ENCODE measurements at regions not wholly inside any gene's neighbourhood (a gene's known extent, or its start where the extent isn't known, plus 50 kb on each side); places are given as distances from the start of the nearest gene placed in this dataset.

- peak; percentile 78 for DNase-seq
These were observed 51.6 kb upstream of the SRP54 start for GRCh38 chr14:34931206-34931605.

- DNase-seq = peak; percentile 51
These were observed 52.2 kb upstream of the SRP54 start for GRCh38 chr14:34930591-34931091.

DNA sequence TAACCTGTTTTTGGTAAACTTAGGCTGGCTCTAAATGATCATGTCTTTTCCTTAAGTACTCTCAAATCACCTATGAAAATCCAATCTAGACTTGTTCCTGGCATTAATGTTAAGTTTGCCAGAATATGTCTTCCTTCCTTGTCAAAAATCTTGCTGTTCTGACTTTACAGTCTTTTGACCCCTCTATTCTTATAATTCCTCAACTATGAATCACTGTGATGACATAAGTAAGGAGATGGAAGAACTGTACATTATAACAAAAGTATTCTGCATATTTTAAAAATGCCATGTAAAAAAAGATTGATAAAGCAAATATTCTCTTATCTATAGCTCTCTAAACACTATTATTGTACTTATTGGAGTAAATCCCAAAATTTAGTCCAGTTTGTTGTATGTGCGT lies 51.4 kb upstream of the BAZ1A start:
- peak; percentile 42 for DNase-seq

Data from dermis blood vessel endothelial cell (primary cell).